Endothelial cell (in vitro differentiated cells): ENCODE measurements at regions not wholly inside any gene's neighbourhood (a gene's known extent, or its start where the extent isn't known, plus 50 kb on each side); places are given as distances from the start of the nearest gene placed in this dataset.

Source experiments
- DNase-seq: peaks from one replicate; pipeline ENCODE4 v3.0.0; 2021; ENCODE audit warnings: low spot score
- H3K27ac Mint-ChIP-seq: one replicate; pipeline ENCODE4 v1.8.0; 2021; ENCODE audit warnings: mixed read lengths, inconsistent platforms; ENCODE audit not compliant: unreplicated experiment
- H3K27me3 Mint-ChIP-seq: one replicate; pipeline ENCODE4 v1.8.0; 2021; ENCODE audit warnings: mild to moderate bottlenecking, moderate library complexity, mixed read lengths, inconsistent platforms; ENCODE audit not compliant: unreplicated experiment
- H3K36me3 Mint-ChIP-seq: one replicate; pipeline ENCODE4 v1.8.0; 2021; ENCODE audit warnings: mild to moderate bottlenecking, low read depth, mixed read lengths, inconsistent platforms; ENCODE audit not compliant: unreplicated experiment
- H3K4me1 Mint-ChIP-seq: one replicate; pipeline ENCODE4 v1.8.0; 2021; ENCODE audit warnings: mild to moderate bottlenecking, mixed read lengths, inconsistent platforms; ENCODE audit not compliant: unreplicated experiment
- H3K4me3 Mint-ChIP-seq: one replicate; pipeline ENCODE4 v1.8.0; 2021; ENCODE audit warnings: mild to moderate bottlenecking, mixed read lengths, inconsistent platforms; ENCODE audit not compliant: unreplicated experiment
- H3K9me3 Mint-ChIP-seq: one replicate; pipeline ENCODE4 v1.8.0; 2021; ENCODE audit warnings: mixed read lengths, inconsistent platforms; ENCODE audit not compliant: unreplicated experiment
- CTCF ChIP-seq: fragments of 200-600 bp; sonication (generic); IDR thresholded peaks from one replicate; pipeline ENCODE4 v1.5.0; 2021; ENCODE audit warnings: antibody characterized with exemption; ENCODE audit not compliant: unreplicated experiment

GRCh38 chr20:39264506-39265172, 302.5 kb downstream of the DHX35 start:
- Mint-ChIP-seq H3K9me3 (no peaks in the 10 kb centered on the region), H3K27ac (no peak overlapping the region), H3K4me1 (peaks cover 13% of the 10 kb centered on the region), H3K27me3 (peaks cover 2% of the 10 kb centered on the region), H3K4me3 (no peak overlapping the region), H3K36me3 (no peaks in the 10 kb centered on the region)
- peak; percentile 94 for TF ChIP-seq CTCF
- DNase-seq, result peak; percentile 73

- no peak for DNase-seq
- Mint-ChIP-seq H3K4me3 (no peak overlapping the region), H3K4me1 (peaks cover 11% of the 10 kb centered on the region), H3K36me3 (no peaks in the 10 kb centered on the region), H3K27ac (no peak overlapping the region), H3K9me3 (no peaks in the 10 kb centered on the region), H3K27me3 (peaks cover 2% of the 10 kb centered on the region)
- TF ChIP-seq CTCF, result no peak
Observed at GRCh38 chr20:39263076-39263475, 300.9 kb downstream of the DHX35 start.

- H3K4me3 Mint-ChIP-seq, result no peak overlapping the region
- H3K36me3 Mint-ChIP-seq, result no peaks in the 10 kb centered on the region
- H3K9me3 Mint-ChIP-seq, result no peaks in the 10 kb centered on the region
- DNase-seq, result no peak
- TF ChIP-seq CTCF, result no peak
- H3K4me1 Mint-ChIP-seq, result peaks cover 5% of the 10 kb centered on the region
- H3K27ac Mint-ChIP-seq, result no peak overlapping the region
- peaks cover 4% of the 10 kb centered on the region for H3K27me3 Mint-ChIP-seq
Observed at GRCh38 chr20:39259808-39260207, 297.7 kb downstream of the DHX35 start.

- no peak for TF ChIP-seq CTCF
- peaks cover 3% of the 10 kb centered on the region for H3K27me3 Mint-ChIP-seq
- no peak overlapping the region for H3K27ac Mint-ChIP-seq
Observed at GRCh38 chr20:39259010-39259803, 297.1 kb downstream of the DHX35 start.

GRCh38 chr20:39258253-39258652, 296.1 kb downstream of the DHX35 start:
- no peak for DNase-seq
- no peaks in the 10 kb centered on the region for H3K9me3 Mint-ChIP-seq
- peaks cover 2% of the 10 kb centered on the region for H3K4me1 Mint-ChIP-seq
- no peak overlapping the region for H3K27ac Mint-ChIP-seq
- H3K36me3 Mint-ChIP-seq, result no peaks in the 10 kb centered on the region
- peaks cover 3% of the 10 kb centered on the region for H3K27me3 Mint-ChIP-seq
- H3K4me3 Mint-ChIP-seq, result no peak overlapping the region
- TF ChIP-seq CTCF, result no peak

More at GRCh38 chr20:39259010-39259803, 297.1 kb downstream of the DHX35 start:
- H3K4me3 Mint-ChIP-seq, result no peak overlapping the region
- H3K4me1 Mint-ChIP-seq, result peaks cover 2% of the 10 kb centered on the region
- no peaks in the 10 kb centered on the region for H3K36me3 Mint-ChIP-seq
- no peak for DNase-seq
- H3K9me3 Mint-ChIP-seq, result no peaks in the 10 kb centered on the region
